ENCODE measurements at regions not wholly inside any gene's neighbourhood (a gene's known extent, or its start where the extent isn't known, plus 50 kb on each side); places are given as distances from the start of the nearest gene placed in this dataset.

DNA sequence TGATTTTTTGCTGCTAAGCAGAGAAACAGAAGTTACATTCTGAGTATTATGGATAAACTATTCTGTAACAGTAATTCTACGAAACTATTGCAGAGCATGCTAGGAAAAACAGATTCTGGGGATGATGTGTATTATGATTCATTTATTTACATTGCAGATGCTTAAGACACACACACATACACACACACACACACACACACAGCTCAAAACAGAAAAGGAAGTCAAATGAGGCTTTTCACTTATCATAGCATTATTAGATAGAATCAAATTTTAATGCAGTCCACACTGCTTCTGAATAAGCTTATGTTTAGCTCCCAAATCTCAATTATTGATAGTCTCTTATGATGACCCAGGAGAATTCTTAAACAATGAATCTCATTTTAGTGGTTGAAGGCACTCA lies 307.2 kb downstream of the HGF start:
- DNase-seq, result no peak
- H3K27me3 ChIP-seq (replicated peaks; ENCODE audit: control insufficient read depth, insufficient read depth, low read length), result no peaks in the 10 kb centered on the region
- intact Hi-C loops (cut with micrococcal nuclease; ENCODE audit: unreplicated experiment), result no loop called here
- no peaks in the 10 kb centered on the region for H3K4me1 Mint-ChIP-seq (ENCODE audit: low read depth, unreplicated experiment)
- H3K36me3 ChIP-seq (ENCODE audit: control insufficient read depth, insufficient read depth, low read length), result no peaks in the 10 kb centered on the region
- no peaks in the 10 kb centered on the region for H3K27me3 Mint-ChIP-seq (ENCODE audit: insufficient read depth, unreplicated experiment)
- no peaks in the 10 kb centered on the region for H3K9me3 Mint-ChIP-seq (ENCODE audit: unreplicated experiment)
- BruUV-seq (replicated peaks), result no TSS peak
- H3K9me3 ChIP-seq, result no peaks in the 10 kb centered on the region
- no peaks in the 10 kb centered on the region for H3K4me1 ChIP-seq
- H3K36me3 Mint-ChIP-seq (ENCODE audit: insufficient read depth, unreplicated experiment), result no peaks in the 10 kb centered on the region
- POLR2A ChIA-PET, result no interaction called here
- H3K4me3 ChIP-seq (ENCODE audit: low read depth, low read length), result no peak overlapping the region
- H3K4me3 Mint-ChIP-seq (ENCODE audit: unreplicated experiment), result no peak overlapping the region
- TF ChIP-seq, protein P1, sequence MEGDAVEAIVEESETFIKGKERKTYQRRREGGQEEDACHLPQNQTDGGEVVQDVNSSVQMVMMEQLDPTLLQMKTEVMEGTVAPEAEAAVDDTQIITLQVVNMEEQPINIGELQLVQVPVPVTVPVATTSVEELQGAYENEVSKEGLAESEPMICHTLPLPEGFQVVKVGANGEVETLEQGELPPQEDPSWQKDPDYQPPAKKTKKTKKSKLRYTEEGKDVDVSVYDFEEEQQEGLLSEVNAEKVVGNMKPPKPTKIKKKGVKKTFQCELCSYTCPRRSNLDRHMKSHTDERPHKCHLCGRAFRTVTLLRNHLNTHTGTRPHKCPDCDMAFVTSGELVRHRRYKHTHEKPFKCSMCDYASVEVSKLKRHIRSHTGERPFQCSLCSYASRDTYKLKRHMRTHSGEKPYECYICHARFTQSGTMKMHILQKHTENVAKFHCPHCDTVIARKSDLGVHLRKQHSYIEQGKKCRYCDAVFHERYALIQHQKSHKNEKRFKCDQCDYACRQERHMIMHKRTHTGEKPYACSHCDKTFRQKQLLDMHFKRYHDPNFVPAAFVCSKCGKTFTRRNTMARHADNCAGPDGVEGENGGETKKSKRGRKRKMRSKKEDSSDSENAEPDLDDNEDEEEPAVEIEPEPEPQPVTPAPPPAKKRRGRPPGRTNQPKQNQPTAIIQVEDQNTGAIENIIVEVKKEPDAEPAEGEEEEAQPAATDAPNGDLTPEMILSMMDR (IDR thresholded peaks at IDR 0.05; ENCODE audit: insufficient read depth in 1 of 2, low read depth in 1 of 2, low read length in 1 of 2, severe bottlenecking in 1 of 2, unreplicated experiment in 1 of 2), result no peak
- CTCF ChIA-PET, result no interaction called here
- no peak overlapping the region for H3K27ac Mint-ChIP-seq (ENCODE audit: unreplicated experiment)

DNA sequence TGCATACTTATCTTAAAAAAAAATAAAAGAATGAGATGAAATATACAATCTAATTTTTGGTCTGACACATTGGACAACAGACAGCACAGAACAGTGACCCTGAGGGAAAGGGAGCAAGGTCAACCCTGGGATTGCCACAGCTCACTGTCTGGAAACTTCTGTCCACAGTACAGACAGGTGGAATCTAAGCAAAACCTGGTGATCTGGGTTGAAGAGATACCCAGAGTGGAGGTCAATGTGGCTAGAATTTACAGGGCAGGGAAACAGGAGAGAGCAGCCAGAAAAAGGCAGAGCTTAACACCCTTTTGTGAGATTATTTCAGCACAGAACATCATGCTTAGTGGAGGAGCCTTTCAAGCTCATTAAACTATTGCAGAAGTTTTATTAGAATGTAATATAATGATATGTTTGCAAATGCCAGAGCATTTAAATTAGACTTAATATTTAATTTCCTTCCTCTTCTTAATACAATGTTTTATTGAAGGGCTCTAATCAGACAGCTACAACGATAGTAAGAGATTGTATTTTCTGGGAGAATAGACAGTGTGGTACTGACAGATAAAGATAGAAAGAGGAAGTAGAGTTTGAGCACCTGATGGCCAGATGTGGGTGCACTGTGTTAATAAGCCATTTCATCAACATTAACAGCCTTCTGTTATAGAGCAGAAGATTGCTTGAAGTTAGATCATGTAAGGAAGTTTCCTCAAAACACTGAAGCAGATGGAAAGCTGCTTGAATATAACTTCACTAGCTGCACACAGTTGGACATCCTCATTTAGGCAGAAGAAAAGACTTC lies 309.4 kb downstream of the HGF start:
- no TSS peak for BruUV-seq (replicated peaks)
- CTCF ChIA-PET, result interaction anchor here (1.8 kb wide), 1 partner anchor 10 kb away, joined by 7 read pairs; no protein-coding TSS in a partner anchor

GRCh38 chr7:81459485-81459884 lies 310.4 kb downstream of the HGF start:
- no peaks in the 10 kb centered on the region for H3K27me3 ChIP-seq (replicated peaks; ENCODE audit: control insufficient read depth, insufficient read depth, low read length)
- H3K36me3 Mint-ChIP-seq (ENCODE audit: insufficient read depth, unreplicated experiment), result no peaks in the 10 kb centered on the region
- no peaks in the 10 kb centered on the region for H3K36me3 ChIP-seq (ENCODE audit: control insufficient read depth, insufficient read depth, low read length)
- H3K4me3 Mint-ChIP-seq (ENCODE audit: unreplicated experiment), result no peak overlapping the region
- BruUV-seq (replicated peaks), result no TSS peak
- intact Hi-C loops (cut with micrococcal nuclease; ENCODE audit: unreplicated experiment), result loop anchor here (10.0 kb wide), 1 partner anchor 395 kb away; no protein-coding TSS in a partner anchor
- H3K4me3 ChIP-seq (ENCODE audit: low read depth, low read length), result no peak overlapping the region
- ChIA-PET POLR2A (no interaction called here), CTCF (no interaction called here)
- no peaks in the 10 kb centered on the region for H3K27me3 Mint-ChIP-seq (ENCODE audit: insufficient read depth, unreplicated experiment)
- H3K9me3 Mint-ChIP-seq (ENCODE audit: unreplicated experiment), result no peaks in the 10 kb centered on the region
- DNase-seq, result no peak
- H3K27ac Mint-ChIP-seq (ENCODE audit: unreplicated experiment), result no peak overlapping the region
- no peaks in the 10 kb centered on the region for H3K4me1 ChIP-seq
- H3K9me3 ChIP-seq, result no peaks in the 10 kb centered on the region
- TF ChIP-seq, protein P1 (IDR thresholded peaks at IDR 0.05; ENCODE audit: insufficient read depth in 1 of 2, low read depth in 1 of 2, low read length in 1 of 2, severe bottlenecking in 1 of 2, unreplicated experiment in 1 of 2), result no peak
- no peaks in the 10 kb centered on the region for H3K4me1 Mint-ChIP-seq (ENCODE audit: low read depth, unreplicated experiment)

More for the DNA sequence above, 309.4 kb downstream of the HGF start:
- H3K9me3 Mint-ChIP-seq (ENCODE audit: unreplicated experiment), result no peaks in the 10 kb centered on the region
- no peaks in the 10 kb centered on the region for H3K27me3 Mint-ChIP-seq (ENCODE audit: insufficient read depth, unreplicated experiment)
- POLR2A ChIA-PET, result no interaction called here
- no peaks in the 10 kb centered on the region for H3K4me1 Mint-ChIP-seq (ENCODE audit: low read depth, unreplicated experiment)
- TF ChIP-seq, protein P1 (IDR thresholded peaks at IDR 0.05; ENCODE audit: insufficient read depth in 1 of 2, low read depth in 1 of 2, low read length in 1 of 2, severe bottlenecking in 1 of 2, unreplicated experiment in 1 of 2), result no peak
- H3K9me3 ChIP-seq, result no peaks in the 10 kb centered on the region
- intact Hi-C loops (cut with micrococcal nuclease; ENCODE audit: unreplicated experiment), result no loop called here
- H3K4me3 Mint-ChIP-seq (ENCODE audit: unreplicated experiment), result no peak overlapping the region
- no peaks in the 10 kb centered on the region for H3K4me1 ChIP-seq
- H3K4me3 ChIP-seq (ENCODE audit: low read depth, low read length), result no peak overlapping the region
- H3K27ac Mint-ChIP-seq (ENCODE audit: unreplicated experiment), result no peak overlapping the region
- H3K27me3 ChIP-seq (replicated peaks; ENCODE audit: control insufficient read depth, insufficient read depth, low read length), result no peaks in the 10 kb centered on the region
- no peaks in the 10 kb centered on the region for H3K36me3 ChIP-seq (ENCODE audit: control insufficient read depth, insufficient read depth, low read length)
- no peak for DNase-seq
- H3K36me3 Mint-ChIP-seq (ENCODE audit: insufficient read depth, unreplicated experiment), result no peaks in the 10 kb centered on the region
